Effector memory CD4-positive, alpha-beta T cell (primary cell): ENCODE measurements at regions not wholly inside any gene's neighbourhood (a gene's known extent, or its start where the extent isn't known, plus 50 kb on each side); places are given as distances from the start of the nearest gene placed in this dataset.

Experiments
- DNase-seq, 3 donors: peaks; one replicate each; pipeline ENCODE4 v3.0.0-alpha.2; 2020
- H3K27ac ChIP-seq: 2 replicates; pipeline ENCODE4 v1.7.0; 2013; ENCODE audit warnings: mild to moderate bottlenecking, low read length, moderate library complexity; ENCODE audit not compliant: insufficient read depth, poor library complexity, severe bottlenecking
- H3K27me3 ChIP-seq: replicated peaks from 2 replicates; pipeline ENCODE4 v1.7.0; 2013; ENCODE audit warnings: mild to moderate bottlenecking, low read length; ENCODE audit not compliant: insufficient read depth, control insufficient read depth, poor library complexity, severe bottlenecking
- H3K36me3 ChIP-seq: 2 replicates; pipeline ENCODE4 v1.7.0; 2013; ENCODE audit warnings: mild to moderate bottlenecking, low read length, moderate library complexity; ENCODE audit not compliant: control insufficient read depth, insufficient read depth
- H3K4me1 ChIP-seq: 2 replicates; pipeline ENCODE4 v1.7.0; 2013; ENCODE audit warnings: low read length, mild to moderate bottlenecking; ENCODE audit not compliant: control insufficient read depth, insufficient read depth, poor library complexity, severe bottlenecking
- H3K4me3 ChIP-seq: 2 replicates; pipeline ENCODE4 v1.7.0; 2013; ENCODE audit warnings: low read length, low read depth, mild to moderate bottlenecking; ENCODE audit not compliant: insufficient read depth, poor library complexity, severe bottlenecking
- H3K9me3 ChIP-seq: 2 replicates; pipeline ENCODE4 v1.7.0; 2013; ENCODE audit warnings: mild to moderate bottlenecking, low read length, moderate library complexity; ENCODE audit not compliant: control insufficient read depth

DNA sequence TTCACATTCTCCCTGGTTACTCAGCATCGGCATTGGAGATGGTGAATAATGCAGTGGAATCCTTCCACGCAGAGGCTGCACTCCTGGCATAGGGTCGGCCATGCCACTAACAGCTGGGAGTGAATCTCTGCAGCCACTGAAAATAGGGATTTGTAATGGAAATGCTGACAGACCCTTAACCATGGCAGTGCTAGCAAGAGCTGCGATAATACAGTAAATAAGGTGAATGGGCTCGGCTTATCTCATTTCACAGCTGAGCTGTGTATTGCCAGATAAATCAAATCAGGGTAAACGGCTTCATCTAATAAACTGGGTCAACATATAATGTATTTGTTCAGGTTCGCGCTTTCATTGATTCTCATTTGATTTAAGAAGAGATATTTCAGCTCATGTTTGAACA lies 156.8 kb downstream of the SLC35B3 start:
- Histone ChIP-seq H3K27me3 (no peaks in the 10 kb centered on the region), H3K4me1 (no peaks in the 10 kb centered on the region), H3K27ac (no peak overlapping the region), H3K9me3 (no peaks in the 10 kb centered on the region), H3K36me3 (no peaks in the 10 kb centered on the region), H3K4me3 (no peak overlapping the region)
- no peak for DNase-seq

- no peaks in the 10 kb centered on the region for H3K9me3 ChIP-seq
- no peak overlapping the region for H3K4me3 ChIP-seq
- no peak for DNase-seq
- H3K27ac ChIP-seq = no peak overlapping the region
- H3K36me3 ChIP-seq = no peaks in the 10 kb centered on the region
- no peaks in the 10 kb centered on the region for H3K4me1 ChIP-seq
- no peaks in the 10 kb centered on the region for H3K27me3 ChIP-seq
Measured at GRCh38 chr6:8277769-8278168, 157.6 kb downstream of the SLC35B3 start.

DNA sequence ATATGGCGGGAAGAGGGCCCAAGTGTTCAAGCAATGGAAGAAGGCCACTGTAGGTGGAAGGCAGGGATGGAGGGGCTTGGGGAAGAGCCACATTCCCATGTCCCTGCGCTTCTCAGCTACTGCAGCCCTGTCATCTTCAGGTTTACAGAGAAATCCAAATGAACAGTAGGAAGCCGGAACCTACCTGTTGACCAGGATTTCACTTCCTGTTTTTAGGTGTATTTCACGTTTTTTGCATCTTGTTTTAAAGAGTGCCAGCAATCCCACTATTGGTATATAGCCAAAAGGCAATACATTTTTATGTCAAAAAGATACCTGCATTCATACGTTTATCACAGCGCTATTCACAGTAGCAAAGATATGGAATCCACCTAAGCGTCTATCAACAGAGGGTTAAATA lies 159.2 kb downstream of the SLC35B3 start:
- Histone ChIP-seq H3K36me3 (no peaks in the 10 kb centered on the region), H3K4me1 (no peaks in the 10 kb centered on the region), H3K9me3 (no peaks in the 10 kb centered on the region), H3K27ac (no peak overlapping the region), H3K4me3 (no peak overlapping the region), H3K27me3 (no peaks in the 10 kb centered on the region)
- DNase-seq = no peak

- Histone ChIP-seq H3K27me3 (no peaks in the 10 kb centered on the region), H3K4me1 (no peaks in the 10 kb centered on the region), H3K36me3 (no peaks in the 10 kb centered on the region), H3K4me3 (no peak overlapping the region), H3K27ac (no peak overlapping the region), H3K9me3 (no peaks in the 10 kb centered on the region)
- no peak for DNase-seq
Measured at GRCh38 chr6:8275667-8276066, 159.7 kb downstream of the SLC35B3 start.

GRCh38 chr6:8274226-8274625 lies 161.1 kb downstream of the SLC35B3 start:
- no peaks in the 10 kb centered on the region for H3K27me3 ChIP-seq
- no peak for DNase-seq
- H3K27ac ChIP-seq = no peak overlapping the region
- H3K4me3 ChIP-seq = no peak overlapping the region
- no peaks in the 10 kb centered on the region for H3K9me3 ChIP-seq
- H3K36me3 ChIP-seq = no peaks in the 10 kb centered on the region
- no peaks in the 10 kb centered on the region for H3K4me1 ChIP-seq

DNA sequence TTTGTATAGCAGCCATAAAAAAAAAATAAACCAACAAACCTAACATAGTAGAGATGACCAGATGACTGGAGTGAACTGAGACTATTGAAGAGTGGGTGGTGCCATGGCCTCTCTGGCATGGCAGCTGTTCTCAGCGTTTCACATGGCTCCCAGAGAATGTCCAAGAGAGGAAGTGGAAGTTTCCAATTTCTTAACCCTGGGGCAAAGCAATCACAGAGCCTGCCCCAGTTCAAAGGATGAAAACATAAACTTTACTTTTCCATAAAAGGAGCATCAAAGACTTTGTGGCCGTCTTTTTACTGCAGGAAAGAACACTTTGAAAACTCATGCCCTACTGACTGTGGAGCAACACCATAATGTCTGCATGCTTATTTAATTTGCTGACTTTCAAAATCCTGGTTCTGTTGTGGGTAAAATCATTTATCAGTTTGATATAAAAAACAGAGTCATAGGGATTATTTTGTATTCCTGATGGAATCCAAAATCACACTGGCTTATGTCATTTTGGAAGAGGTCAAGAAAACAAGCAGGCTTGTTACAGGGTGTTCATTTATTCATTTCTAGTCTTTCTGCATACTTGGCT lies 165.4 kb downstream of the SLC35B3 start:
- H3K27ac ChIP-seq = no peak overlapping the region
- no peaks in the 10 kb centered on the region for H3K4me1 ChIP-seq
- H3K9me3 ChIP-seq = no peaks in the 10 kb centered on the region
- DNase-seq = no peak
- H3K4me3 ChIP-seq = no peak overlapping the region
- H3K27me3 ChIP-seq = no peaks in the 10 kb centered on the region
- no peaks in the 10 kb centered on the region for H3K36me3 ChIP-seq

GRCh38 chr6:8269094-8269493 lies 166.3 kb downstream of the SLC35B3 start:
- no peak for DNase-seq
- Histone ChIP-seq H3K4me3 (no peak overlapping the region), H3K27ac (no peak overlapping the region), H3K9me3 (no peaks in the 10 kb centered on the region), H3K27me3 (no peaks in the 10 kb centered on the region), H3K36me3 (no peaks in the 10 kb centered on the region), H3K4me1 (no peaks in the 10 kb centered on the region)

DNA sequence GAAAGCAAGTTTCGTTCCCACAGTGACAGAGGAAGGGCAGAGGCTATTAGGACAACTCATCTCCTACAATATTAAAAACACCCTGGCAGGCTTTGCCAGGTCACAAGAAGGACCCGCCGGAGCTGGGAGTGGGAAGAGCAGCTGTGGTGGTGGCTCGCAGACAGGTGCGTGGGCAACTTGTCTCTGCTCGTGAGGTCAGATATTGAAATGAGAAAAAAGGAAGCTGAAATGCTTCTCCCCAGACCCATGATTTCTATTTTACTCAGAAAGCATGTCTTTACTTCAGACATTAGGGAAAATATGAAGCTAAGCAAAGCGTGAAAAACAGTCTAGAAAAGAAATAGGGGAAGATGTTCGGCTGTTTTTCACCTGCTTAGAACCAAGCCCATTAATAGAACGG lies 166.3 kb upstream of the EEF1E1 start:
- Histone ChIP-seq H3K27ac (no peak overlapping the region), H3K27me3 (no peaks in the 10 kb centered on the region), H3K4me3 (no peak overlapping the region), H3K4me1 (no peaks in the 10 kb centered on the region), H3K36me3 (no peaks in the 10 kb centered on the region), H3K9me3 (no peaks in the 10 kb centered on the region)
- no peak for DNase-seq

DNA sequence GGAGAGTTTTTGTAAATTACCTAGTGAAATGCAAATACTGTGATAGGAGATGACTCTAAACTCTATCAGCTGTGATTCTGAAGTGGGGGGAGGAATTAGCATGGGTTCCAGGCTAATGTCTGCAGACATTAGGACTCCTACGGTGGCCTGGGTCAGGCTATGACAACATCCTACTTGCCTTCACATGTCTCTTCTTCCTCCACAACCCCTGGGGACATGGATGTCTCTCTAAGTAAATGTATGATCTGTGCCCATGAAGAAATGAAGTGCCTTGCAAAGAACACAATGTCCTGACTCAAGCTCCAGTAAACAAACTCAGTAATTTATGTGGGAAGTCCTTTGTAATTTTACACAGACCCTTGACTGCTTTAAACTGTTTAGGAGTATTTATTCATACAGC lies 165.8 kb upstream of the EEF1E1 start:
- Histone ChIP-seq H3K27ac (no peak overlapping the region), H3K4me1 (no peaks in the 10 kb centered on the region), H3K4me3 (no peak overlapping the region), H3K27me3 (no peaks in the 10 kb centered on the region), H3K9me3 (no peaks in the 10 kb centered on the region), H3K36me3 (no peaks in the 10 kb centered on the region)
- no peak for DNase-seq

GRCh38 chr6:8260610-8261009 lies 158.3 kb upstream of the EEF1E1 start:
- DNase-seq = no peak
- Histone ChIP-seq H3K27ac (no peak overlapping the region), H3K4me1 (no peaks in the 10 kb centered on the region), H3K36me3 (no peaks in the 10 kb centered on the region), H3K4me3 (no peak overlapping the region), H3K9me3 (no peaks in the 10 kb centered on the region), H3K27me3 (no peaks in the 10 kb centered on the region)

DNA sequence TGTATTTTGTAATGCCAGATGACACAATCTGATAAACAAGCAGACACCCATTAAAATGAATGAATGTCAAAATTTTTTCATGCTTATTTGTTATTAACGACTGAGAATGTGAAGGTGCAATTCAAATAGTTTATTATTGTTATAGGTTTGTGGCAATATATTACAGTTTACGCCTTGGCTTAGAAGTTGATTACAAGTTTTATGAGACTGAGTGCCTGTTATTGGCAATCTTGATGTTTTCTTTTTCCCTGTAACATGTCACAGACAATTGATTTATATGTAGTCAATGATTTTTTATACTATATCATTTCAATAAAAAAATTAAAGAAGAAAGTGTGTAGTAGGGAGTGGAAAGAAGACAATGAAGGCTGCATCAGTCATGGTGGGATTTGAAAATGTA lies 144.1 kb upstream of the EEF1E1 start:
- no peak for DNase-seq
- Histone ChIP-seq H3K27me3 (no peaks in the 10 kb centered on the region), H3K4me1 (no peaks in the 10 kb centered on the region), H3K27ac (no peak overlapping the region), H3K36me3 (no peaks in the 10 kb centered on the region), H3K4me3 (no peak overlapping the region), H3K9me3 (no peaks in the 10 kb centered on the region)
